GM23338 (cell line): ENCODE measurements at regions not wholly inside any gene's neighbourhood (a gene's known extent, or its start where the extent isn't known, plus 50 kb on each side); places are given as distances from the start of the nearest gene placed in this dataset.

Source experiments
- EZH2 ChIP-seq: fragments of 200-600 bp; sonication (generic); IDR thresholded peaks from one replicate; pipeline ENCODE4 v1.8.0; 2017; ENCODE audit warnings: antibody characterized with exemption, mild to moderate bottlenecking, low read depth; ENCODE audit not compliant: unreplicated experiment
- EZH2phosphoT487 ChIP-seq: fragments of 200-600 bp; sonication (generic); IDR thresholded peaks from one replicate; pipeline ENCODE4 v1.8.1; 2018; ENCODE audit warnings: antibody characterized with exemption; ENCODE audit not compliant: unreplicated experiment
- JUNB ChIP-seq: IDR thresholded peaks from one replicate; pipeline ENCODE4 v1.6.1; 2016; ENCODE audit warnings: antibody characterized with exemption; ENCODE audit not compliant: unreplicated experiment
- POLR2AphosphoS5 ChIP-seq: IDR thresholded peaks from 2 replicates; pipeline ENCODE4 v1.6.1; 2016; ENCODE audit warnings: antibody characterized with exemption, low read depth
- TF ChIP-seq, protein P1 (sequence below), 2 experiments: fragments of 200-600 bp in 1 of 2; sonication (generic) in 1 of 2; conservative IDR thresholded peaks; 2 replicates each; pipeline versions ENCODE4 v1.5.1 to v1.6.1; 2016 to 2017; ENCODE audit warnings: antibody characterized with exemption in 2 of 2, low read depth in 2 of 2, mild to moderate bottlenecking in 2 of 2, moderate library complexity in 1 of 2
- TF ChIP-seq, protein P2 (sequence below): fragments of 250-450 bp; sonication (Bioruptor Pico); IDR thresholded peaks from 2 replicates; pipeline ENCODE4 v1.5.0; 2020; ENCODE audit warnings: mild to moderate bottlenecking, moderate library complexity
- TF ChIP-seq, protein P3 (sequence below): IDR thresholded peaks from one replicate; pipeline ENCODE4 v1.6.1; 2018; ENCODE audit warnings: antibody characterized with exemption; ENCODE audit not compliant: unreplicated experiment

DNA sequence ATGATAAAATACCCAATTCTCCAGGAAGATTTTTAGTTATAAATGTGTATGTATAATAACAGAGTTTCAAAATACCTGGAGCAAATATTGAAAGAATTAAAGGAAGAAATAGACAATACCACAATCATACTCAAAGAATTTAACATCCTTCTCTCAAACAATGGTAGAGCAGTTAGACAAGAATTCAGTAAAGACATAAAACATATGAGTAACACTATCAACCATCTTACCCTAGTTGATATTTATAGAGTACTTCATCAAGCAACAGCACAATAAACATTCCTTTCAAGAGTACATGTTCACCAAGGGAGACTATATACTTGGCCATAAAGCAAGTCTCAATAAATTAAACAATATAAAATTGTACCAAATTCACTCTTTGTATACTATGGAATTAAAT lies 108.4 kb downstream of the DLEU7 start:
- TF ChIP-seq, protein P1, sequence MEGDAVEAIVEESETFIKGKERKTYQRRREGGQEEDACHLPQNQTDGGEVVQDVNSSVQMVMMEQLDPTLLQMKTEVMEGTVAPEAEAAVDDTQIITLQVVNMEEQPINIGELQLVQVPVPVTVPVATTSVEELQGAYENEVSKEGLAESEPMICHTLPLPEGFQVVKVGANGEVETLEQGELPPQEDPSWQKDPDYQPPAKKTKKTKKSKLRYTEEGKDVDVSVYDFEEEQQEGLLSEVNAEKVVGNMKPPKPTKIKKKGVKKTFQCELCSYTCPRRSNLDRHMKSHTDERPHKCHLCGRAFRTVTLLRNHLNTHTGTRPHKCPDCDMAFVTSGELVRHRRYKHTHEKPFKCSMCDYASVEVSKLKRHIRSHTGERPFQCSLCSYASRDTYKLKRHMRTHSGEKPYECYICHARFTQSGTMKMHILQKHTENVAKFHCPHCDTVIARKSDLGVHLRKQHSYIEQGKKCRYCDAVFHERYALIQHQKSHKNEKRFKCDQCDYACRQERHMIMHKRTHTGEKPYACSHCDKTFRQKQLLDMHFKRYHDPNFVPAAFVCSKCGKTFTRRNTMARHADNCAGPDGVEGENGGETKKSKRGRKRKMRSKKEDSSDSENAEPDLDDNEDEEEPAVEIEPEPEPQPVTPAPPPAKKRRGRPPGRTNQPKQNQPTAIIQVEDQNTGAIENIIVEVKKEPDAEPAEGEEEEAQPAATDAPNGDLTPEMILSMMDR (conservative IDR thresholded peaks at IDR 0.05; ENCODE audit: low read depth in 2 of 2) = no peak
- TF ChIP-seq, protein P2, sequence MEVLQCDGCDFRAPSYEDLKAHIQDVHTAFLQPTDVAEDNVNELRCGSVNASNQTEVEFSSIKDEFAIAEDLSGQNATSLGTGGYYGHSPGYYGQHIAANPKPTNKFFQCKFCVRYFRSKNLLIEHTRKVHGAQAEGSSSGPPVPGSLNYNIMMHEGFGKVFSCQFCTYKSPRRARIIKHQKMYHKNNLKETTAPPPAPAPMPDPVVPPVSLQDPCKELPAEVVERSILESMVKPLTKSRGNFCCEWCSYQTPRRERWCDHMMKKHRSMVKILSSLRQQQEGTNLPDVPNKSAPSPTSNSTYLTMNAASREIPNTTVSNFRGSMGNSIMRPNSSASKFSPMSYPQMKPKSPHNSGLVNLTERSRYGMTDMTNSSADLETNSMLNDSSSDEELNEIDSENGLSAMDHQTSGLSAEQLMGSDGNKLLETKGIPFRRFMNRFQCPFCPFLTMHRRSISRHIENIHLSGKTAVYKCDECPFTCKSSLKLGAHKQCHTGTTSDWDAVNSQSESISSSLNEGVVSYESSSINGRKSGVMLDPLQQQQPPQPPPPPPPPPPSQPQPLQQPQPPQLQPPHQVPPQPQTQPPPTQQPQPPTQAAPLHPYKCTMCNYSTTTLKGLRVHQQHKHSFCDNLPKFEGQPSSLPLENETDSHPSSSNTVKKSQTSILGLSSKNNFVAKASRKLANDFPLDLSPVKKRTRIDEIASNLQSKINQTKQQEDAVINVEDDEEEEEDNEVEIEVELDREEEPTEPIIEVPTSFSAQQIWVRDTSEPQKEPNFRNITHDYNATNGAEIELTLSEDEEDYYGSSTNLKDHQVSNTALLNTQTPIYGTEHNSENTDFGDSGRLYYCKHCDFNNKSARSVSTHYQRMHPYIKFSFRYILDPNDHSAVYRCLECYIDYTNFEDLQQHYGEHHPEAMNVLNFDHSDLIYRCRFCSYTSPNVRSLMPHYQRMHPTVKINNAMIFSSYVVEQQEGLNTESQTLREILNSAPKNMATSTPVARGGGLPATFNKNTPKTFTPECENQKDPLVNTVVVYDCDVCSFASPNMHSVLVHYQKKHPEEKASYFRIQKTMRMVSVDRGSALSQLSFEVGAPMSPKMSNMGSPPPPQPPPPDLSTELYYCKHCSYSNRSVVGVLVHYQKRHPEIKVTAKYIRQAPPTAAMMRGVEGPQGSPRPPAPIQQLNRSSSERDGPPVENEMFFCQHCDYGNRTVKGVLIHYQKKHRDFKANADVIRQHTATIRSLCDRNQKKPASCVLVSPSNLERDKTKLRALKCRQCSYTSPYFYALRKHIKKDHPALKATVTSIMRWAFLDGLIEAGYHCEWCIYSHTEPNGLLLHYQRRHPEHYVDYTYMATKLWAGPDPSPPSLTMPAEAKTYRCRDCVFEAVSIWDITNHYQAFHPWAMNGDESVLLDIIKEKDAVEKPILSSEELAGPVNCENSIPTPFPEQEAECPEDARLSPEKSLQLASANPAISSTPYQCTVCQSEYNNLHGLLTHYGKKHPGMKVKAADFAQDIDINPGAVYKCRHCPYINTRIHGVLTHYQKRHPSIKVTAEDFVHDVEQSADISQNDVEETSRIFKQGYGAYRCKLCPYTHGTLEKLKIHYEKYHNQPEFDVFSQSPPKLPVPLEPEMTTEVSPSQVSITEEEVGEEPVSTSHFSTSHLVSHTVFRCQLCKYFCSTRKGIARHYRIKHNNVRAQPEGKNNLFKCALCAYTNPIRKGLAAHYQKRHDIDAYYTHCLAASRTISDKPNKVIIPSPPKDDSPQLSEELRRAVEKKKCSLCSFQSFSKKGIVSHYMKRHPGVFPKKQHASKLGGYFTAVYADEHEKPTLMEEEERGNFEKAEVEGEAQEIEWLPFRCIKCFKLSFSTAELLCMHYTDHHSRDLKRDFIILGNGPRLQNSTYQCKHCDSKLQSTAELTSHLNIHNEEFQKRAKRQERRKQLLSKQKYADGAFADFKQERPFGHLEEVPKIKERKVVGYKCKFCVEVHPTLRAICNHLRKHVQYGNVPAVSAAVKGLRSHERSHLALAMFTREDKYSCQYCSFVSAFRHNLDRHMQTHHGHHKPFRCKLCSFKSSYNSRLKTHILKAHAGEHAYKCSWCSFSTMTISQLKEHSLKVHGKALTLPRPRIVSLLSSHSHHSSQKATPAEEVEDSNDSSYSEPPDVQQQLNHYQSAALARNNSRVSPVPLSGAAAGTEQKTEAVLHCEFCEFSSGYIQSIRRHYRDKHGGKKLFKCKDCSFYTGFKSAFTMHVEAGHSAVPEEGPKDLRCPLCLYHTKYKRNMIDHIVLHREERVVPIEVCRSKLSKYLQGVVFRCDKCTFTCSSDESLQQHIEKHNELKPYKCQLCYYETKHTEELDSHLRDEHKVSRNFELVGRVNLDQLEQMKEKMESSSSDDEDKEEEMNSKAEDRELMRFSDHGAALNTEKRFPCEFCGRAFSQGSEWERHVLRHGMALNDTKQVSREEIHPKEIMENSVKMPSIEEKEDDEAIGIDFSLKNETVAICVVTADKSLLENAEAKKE (CRISPR knock-in tag) = no peak
- TF ChIP-seq POLR2AphosphoS5 (no peak), EZH2 (no peak), EZH2phosphoT487 (no peak), JUNB (no peak)
- TF ChIP-seq, protein P3, sequence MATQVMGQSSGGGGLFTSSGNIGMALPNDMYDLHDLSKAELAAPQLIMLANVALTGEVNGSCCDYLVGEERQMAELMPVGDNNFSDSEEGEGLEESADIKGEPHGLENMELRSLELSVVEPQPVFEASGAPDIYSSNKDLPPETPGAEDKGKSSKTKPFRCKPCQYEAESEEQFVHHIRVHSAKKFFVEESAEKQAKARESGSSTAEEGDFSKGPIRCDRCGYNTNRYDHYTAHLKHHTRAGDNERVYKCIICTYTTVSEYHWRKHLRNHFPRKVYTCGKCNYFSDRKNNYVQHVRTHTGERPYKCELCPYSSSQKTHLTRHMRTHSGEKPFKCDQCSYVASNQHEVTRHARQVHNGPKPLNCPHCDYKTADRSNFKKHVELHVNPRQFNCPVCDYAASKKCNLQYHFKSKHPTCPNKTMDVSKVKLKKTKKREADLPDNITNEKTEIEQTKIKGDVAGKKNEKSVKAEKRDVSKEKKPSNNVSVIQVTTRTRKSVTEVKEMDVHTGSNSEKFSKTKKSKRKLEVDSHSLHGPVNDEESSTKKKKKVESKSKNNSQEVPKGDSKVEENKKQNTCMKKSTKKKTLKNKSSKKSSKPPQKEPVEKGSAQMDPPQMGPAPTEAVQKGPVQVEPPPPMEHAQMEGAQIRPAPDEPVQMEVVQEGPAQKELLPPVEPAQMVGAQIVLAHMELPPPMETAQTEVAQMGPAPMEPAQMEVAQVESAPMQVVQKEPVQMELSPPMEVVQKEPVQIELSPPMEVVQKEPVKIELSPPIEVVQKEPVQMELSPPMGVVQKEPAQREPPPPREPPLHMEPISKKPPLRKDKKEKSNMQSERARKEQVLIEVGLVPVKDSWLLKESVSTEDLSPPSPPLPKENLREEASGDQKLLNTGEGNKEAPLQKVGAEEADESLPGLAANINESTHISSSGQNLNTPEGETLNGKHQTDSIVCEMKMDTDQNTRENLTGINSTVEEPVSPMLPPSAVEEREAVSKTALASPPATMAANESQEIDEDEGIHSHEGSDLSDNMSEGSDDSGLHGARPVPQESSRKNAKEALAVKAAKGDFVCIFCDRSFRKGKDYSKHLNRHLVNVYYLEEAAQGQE = no peak
